ENCODE measurements at regions not wholly inside any gene's neighbourhood (a gene's known extent, or its start where the extent isn't known, plus 50 kb on each side); places are given as distances from the start of the nearest gene placed in this dataset.

DNA sequence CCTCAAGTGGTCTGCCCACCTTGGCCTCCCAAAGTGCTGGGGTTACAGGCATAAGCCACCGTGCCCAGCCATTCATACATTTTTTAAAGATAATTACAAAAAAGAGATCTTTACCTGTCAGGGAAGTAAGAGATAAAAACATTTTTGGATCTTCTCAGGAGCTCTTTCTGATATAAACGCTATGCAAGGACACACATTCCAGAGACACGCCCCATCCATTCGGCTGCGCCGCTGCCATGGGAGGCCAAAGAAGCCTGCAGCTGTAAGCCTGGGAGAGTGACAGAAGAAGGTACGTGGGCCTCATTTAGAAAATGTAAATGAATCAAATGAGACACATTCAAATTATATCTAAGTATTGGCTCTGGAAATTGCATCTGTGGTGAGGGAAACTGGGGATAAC, 85.3 kb downstream of the LYZL1 start:
- peaks cover 4% of the 10 kb centered on the region; the same call in 1 of the 2 replicates for H3K4me1 ChIP-seq (ENCODE audit: low read length)
- H3K79me2 ChIP-seq (ENCODE audit: low read length), result no peaks in the 10 kb centered on the region
- H3K27me3 ChIP-seq (ENCODE audit: low read depth, low read length), result no peaks in the 10 kb centered on the region
- no peaks in the 10 kb centered on the region for H4K20me1 ChIP-seq (ENCODE audit: insufficient read depth, low read length)
- H3K4me3 ChIP-seq (ENCODE audit: low read length), result no peak overlapping the region
- TF ChIP-seq EZH2phosphoT487 (IDR thresholded peaks at IDR 0.05; ENCODE audit: low read depth), result no peak
- TF ChIP-seq, protein P1, sequence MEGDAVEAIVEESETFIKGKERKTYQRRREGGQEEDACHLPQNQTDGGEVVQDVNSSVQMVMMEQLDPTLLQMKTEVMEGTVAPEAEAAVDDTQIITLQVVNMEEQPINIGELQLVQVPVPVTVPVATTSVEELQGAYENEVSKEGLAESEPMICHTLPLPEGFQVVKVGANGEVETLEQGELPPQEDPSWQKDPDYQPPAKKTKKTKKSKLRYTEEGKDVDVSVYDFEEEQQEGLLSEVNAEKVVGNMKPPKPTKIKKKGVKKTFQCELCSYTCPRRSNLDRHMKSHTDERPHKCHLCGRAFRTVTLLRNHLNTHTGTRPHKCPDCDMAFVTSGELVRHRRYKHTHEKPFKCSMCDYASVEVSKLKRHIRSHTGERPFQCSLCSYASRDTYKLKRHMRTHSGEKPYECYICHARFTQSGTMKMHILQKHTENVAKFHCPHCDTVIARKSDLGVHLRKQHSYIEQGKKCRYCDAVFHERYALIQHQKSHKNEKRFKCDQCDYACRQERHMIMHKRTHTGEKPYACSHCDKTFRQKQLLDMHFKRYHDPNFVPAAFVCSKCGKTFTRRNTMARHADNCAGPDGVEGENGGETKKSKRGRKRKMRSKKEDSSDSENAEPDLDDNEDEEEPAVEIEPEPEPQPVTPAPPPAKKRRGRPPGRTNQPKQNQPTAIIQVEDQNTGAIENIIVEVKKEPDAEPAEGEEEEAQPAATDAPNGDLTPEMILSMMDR (IDR thresholded peaks at IDR 0.05; ENCODE audit: low read depth, low read length), result no peak
- H3K9ac ChIP-seq (ENCODE audit: low read length), result no peak overlapping the region
- H2AFZ ChIP-seq (ENCODE audit: low read depth, low read length), result no peak overlapping the region
- no peaks in the 10 kb centered on the region for H3K9me3 ChIP-seq (ENCODE audit: insufficient read depth, low read length)
- no peaks in the 10 kb centered on the region for H3K36me3 ChIP-seq (replicated peaks; ENCODE audit: low read depth, low read length)
- H3K4me2 ChIP-seq (ENCODE audit: low read length), result no peak overlapping the region
- H3K27ac ChIP-seq (ENCODE audit: low read length), result no peak overlapping the region

DNA sequence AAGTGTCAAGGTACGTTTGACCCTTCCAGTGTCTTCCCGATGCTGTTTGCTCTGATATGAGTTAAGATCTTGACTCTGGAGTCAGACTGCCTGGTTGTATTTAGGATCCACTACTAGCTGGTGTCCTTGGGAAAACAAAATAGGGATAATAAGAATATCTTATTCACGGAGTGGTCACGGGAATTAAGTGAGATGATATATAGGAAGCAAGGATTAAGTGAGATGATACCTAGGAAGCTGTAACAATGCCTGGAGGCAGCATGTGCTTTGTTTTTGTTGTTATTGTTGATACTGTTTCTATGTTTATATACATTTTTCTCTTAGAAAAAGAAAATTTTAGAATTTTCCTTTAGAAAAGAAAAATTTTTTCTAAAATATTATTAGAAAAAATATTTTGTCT, 87.0 kb downstream of the LYZL1 start:
- Histone ChIP-seq H4K20me1 (ENCODE audit: insufficient read depth, low read length) (no peaks in the 10 kb centered on the region), H3K4me1 (ENCODE audit: low read length) (peaks cover 5% of the 10 kb centered on the region; the same call in 1 of the 2 replicates), H3K36me3 (replicated peaks; ENCODE audit: low read depth, low read length) (no peaks in the 10 kb centered on the region), H3K9ac (ENCODE audit: low read length) (no peak overlapping the region), H3K9me3 (ENCODE audit: insufficient read depth, low read length) (no peaks in the 10 kb centered on the region), H3K4me2 (ENCODE audit: low read length) (no peak overlapping the region), H3K27me3 (ENCODE audit: low read depth, low read length) (no peaks in the 10 kb centered on the region), H3K27ac (ENCODE audit: low read length) (no peak overlapping the region), H3K4me3 (ENCODE audit: low read length) (no peak overlapping the region), H3K79me2 (ENCODE audit: low read length) (no peaks in the 10 kb centered on the region), H2AFZ (ENCODE audit: low read depth, low read length) (no peak overlapping the region)
- TF ChIP-seq, protein P1 (IDR thresholded peaks at IDR 0.05; ENCODE audit: low read depth, low read length), result no peak
- no peak for TF ChIP-seq EZH2phosphoT487 (IDR thresholded peaks at IDR 0.05; ENCODE audit: low read depth)

DNA sequence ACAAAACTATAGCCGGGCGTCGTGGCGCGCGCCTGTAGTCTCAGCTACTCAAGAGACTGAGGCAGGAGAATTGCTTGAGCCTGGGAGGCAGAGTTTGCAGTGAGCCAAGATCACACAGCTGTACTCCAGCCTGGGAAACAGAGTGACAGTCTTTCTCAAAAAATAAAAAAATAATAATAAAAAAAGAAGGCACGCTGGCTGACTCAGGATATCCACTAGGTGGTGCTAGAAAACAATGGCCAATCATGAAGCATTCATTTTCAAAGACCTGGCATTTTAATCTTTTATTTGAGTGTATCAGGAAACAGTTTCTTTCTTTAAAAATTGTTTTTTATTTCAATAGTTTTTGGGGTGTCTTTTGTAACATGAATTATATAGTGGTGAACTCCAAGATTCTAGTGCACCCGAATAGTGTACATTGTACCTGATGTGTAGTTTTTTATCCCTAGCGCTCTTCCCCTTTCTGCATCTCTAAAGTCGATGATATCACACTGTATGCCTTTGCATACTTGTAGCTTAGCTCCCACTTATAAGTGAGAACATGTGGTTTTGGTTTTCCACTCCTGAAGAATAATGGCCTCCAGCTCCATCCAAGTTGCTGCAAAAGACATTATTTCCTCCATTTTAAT, 88.6 kb downstream of the LYZL1 start:
- Histone ChIP-seq H2AFZ (ENCODE audit: low read depth, low read length) (no peak overlapping the region), H4K20me1 (ENCODE audit: insufficient read depth, low read length) (no peaks in the 10 kb centered on the region), H3K9ac (ENCODE audit: low read length) (no peak overlapping the region), H3K9me3 (ENCODE audit: insufficient read depth, low read length) (no peaks in the 10 kb centered on the region), H3K4me2 (ENCODE audit: low read length) (no peak overlapping the region), H3K4me3 (ENCODE audit: low read length) (no peak overlapping the region), H3K79me2 (ENCODE audit: low read length) (no peaks in the 10 kb centered on the region), H3K36me3 (replicated peaks; ENCODE audit: low read depth, low read length) (no peaks in the 10 kb centered on the region), H3K4me1 (ENCODE audit: low read length) (peaks cover 5% of the 10 kb centered on the region; the same call in 1 of the 2 replicates), H3K27ac (ENCODE audit: low read length) (no peak overlapping the region), H3K27me3 (ENCODE audit: low read depth, low read length) (no peaks in the 10 kb centered on the region)
- TF ChIP-seq, protein P1 (IDR thresholded peaks at IDR 0.05; ENCODE audit: low read depth, low read length), result peak; percentile 40
- no peak for TF ChIP-seq EZH2phosphoT487 (IDR thresholded peaks at IDR 0.05; ENCODE audit: low read depth)

DNA sequence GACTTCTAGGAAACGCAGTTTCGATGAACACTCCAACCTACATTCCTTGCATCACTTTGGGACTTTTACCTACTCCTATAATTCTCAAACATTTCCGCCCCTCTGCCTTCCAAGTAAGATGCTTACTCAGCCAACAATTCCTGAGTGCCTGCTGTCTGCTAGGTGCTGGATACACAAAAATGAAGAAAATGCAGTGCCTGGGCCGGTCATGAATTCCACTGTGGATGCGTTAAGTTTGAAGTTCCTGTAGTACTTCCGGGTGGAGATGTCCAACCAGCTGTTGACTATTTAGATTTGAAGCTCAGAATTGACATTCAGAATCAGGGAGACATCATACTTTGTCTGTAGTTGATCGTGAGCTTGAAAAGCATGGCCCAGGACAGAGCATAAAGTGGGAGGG, 89.2 kb downstream of the LYZL1 start:
- Histone ChIP-seq H3K4me2 (ENCODE audit: low read length) (no peak overlapping the region), H3K4me3 (ENCODE audit: low read length) (no peak overlapping the region), H2AFZ (ENCODE audit: low read depth, low read length) (no peak overlapping the region), H3K4me1 (ENCODE audit: low read length) (peaks cover 5% of the 10 kb centered on the region; the same call in 1 of the 2 replicates), H3K9ac (ENCODE audit: low read length) (no peak overlapping the region), H4K20me1 (ENCODE audit: insufficient read depth, low read length) (no peaks in the 10 kb centered on the region), H3K79me2 (ENCODE audit: low read length) (no peaks in the 10 kb centered on the region), H3K36me3 (replicated peaks; ENCODE audit: low read depth, low read length) (no peaks in the 10 kb centered on the region), H3K27me3 (ENCODE audit: low read depth, low read length) (no peaks in the 10 kb centered on the region), H3K9me3 (ENCODE audit: insufficient read depth, low read length) (no peaks in the 10 kb centered on the region), H3K27ac (ENCODE audit: low read length) (no peak overlapping the region)
- TF ChIP-seq EZH2phosphoT487 (IDR thresholded peaks at IDR 0.05; ENCODE audit: low read depth), result no peak
- TF ChIP-seq, protein P1 (IDR thresholded peaks at IDR 0.05; ENCODE audit: low read depth, low read length), result no peak

Data from OCI-LY3 (cell line).